ENCODE measurements at regions not wholly inside any gene's neighbourhood (a gene's known extent, or its start where the extent isn't known, plus 50 kb on each side); places are given as distances from the start of the nearest gene placed in this dataset.
"Not testable (repeated sequence)": the region's sequence is repeated elsewhere in the genome, so short reads cannot be mapped to it uniquely, and the experiment has no call there.

GRCh38 chr1:224543453-224543852 lies 72.7 kb upstream of the CNIH3 start:
- H3K4me3 Mint-ChIP-seq, result no peak overlapping the region
- H3K27ac Mint-ChIP-seq, result no peak overlapping the region
- peaks cover 4% of the 10 kb centered on the region for H3K27me3 Mint-ChIP-seq (ENCODE audit: low read depth)
- no peak for DNase-seq (ENCODE audit: low spot score in 2 of 2, unreplicated experiment in 2 of 2)
- TF ChIP-seq, protein P1, sequence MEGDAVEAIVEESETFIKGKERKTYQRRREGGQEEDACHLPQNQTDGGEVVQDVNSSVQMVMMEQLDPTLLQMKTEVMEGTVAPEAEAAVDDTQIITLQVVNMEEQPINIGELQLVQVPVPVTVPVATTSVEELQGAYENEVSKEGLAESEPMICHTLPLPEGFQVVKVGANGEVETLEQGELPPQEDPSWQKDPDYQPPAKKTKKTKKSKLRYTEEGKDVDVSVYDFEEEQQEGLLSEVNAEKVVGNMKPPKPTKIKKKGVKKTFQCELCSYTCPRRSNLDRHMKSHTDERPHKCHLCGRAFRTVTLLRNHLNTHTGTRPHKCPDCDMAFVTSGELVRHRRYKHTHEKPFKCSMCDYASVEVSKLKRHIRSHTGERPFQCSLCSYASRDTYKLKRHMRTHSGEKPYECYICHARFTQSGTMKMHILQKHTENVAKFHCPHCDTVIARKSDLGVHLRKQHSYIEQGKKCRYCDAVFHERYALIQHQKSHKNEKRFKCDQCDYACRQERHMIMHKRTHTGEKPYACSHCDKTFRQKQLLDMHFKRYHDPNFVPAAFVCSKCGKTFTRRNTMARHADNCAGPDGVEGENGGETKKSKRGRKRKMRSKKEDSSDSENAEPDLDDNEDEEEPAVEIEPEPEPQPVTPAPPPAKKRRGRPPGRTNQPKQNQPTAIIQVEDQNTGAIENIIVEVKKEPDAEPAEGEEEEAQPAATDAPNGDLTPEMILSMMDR (IDR thresholded peaks at IDR 0.05; ENCODE audit: unreplicated experiment), result no peak
- no peaks in the 10 kb centered on the region for H3K36me3 Mint-ChIP-seq
- H3K4me1 Mint-ChIP-seq, result no peaks in the 10 kb centered on the region
- no peaks in the 10 kb centered on the region for H3K9me3 Mint-ChIP-seq

DNA sequence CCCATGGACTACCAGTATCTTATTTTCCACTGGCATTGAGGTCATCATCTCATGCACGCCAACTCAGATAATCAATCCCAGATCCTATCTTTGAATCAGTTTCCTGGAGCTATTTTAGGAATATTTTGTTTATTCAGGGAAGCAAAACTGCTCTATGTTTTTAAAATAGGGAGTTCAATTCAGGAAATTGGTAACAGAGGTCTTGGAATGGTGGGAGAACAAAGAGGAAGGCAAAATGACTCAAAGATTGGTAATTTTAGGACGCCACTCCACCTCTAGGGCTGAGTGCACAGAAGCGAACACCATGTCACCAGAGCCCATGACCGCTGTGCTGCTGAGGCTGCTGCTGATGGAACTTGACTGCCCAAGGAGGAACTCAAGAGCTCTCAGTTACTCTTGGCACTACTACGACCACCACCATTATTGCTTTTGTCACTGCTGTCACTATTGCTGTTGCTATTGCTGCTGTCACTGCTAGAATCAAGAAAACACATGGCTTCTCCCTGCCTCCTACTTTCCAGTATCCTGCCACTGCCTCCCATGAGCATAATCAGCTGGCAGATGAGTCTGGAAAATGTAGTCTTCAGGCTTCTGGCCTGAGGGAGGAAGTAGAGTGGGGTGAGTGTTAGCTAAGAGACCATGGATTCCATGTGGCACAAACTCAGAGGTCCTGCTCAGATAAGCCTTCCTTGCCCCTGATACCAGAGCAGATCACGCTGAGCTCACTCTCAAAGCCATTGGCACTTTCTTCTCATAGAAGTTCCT lies 71.6 kb upstream of the CNIH3 start:
- Mint-ChIP-seq H3K27ac (no peak overlapping the region), H3K36me3 (no peaks in the 10 kb centered on the region), H3K4me1 (no peaks in the 10 kb centered on the region), H3K27me3 (ENCODE audit: low read depth) (no peaks in the 10 kb centered on the region), H3K4me3 (no peak overlapping the region), H3K9me3 (no peaks in the 10 kb centered on the region)
- TF ChIP-seq, protein P1 (IDR thresholded peaks at IDR 0.05; ENCODE audit: unreplicated experiment), result no peak
- DNase-seq (ENCODE audit: low spot score in 2 of 2, unreplicated experiment in 2 of 2), result no peak

DNA sequence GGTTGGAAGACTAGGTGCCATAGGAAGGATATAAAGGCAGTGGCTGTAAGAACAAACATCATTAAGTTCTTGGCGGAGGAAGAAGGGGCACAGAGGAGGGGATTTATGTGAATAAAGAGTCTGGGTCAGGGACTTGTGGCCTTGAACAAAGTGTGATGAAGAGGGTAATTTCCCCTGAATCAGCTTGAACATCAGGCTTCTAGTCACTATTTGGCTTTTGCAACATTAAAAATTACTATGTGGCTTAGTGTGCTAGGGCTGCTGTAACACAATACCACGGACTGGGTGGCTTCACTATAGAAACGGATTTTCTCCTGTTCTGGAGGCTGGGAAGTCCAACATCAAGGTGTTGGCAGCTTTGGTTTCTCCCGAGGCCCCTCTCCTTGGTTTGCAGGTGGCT lies 70.5 kb upstream of the CNIH3 start:
- DNase-seq (ENCODE audit: low spot score in 2 of 2, unreplicated experiment in 2 of 2), result no peak
- Mint-ChIP-seq H3K9me3 (no peaks in the 10 kb centered on the region), H3K4me1 (no peaks in the 10 kb centered on the region), H3K4me3 (no peak overlapping the region), H3K36me3 (no peaks in the 10 kb centered on the region), H3K27me3 (ENCODE audit: low read depth) (no peaks in the 10 kb centered on the region), H3K27ac (no peak overlapping the region)
- TF ChIP-seq, protein P1 (IDR thresholded peaks at IDR 0.05; ENCODE audit: unreplicated experiment), result no peak

- Mint-ChIP-seq H3K4me3 (no peak overlapping the region), H3K27ac (no peak overlapping the region), H3K36me3 (no peaks in the 10 kb centered on the region), H3K4me1 (peaks cover under 1% of the 10 kb centered on the region), H3K9me3 (no peaks in the 10 kb centered on the region), H3K27me3 (ENCODE audit: low read depth) (no peaks in the 10 kb centered on the region)
- no peak for DNase-seq (ENCODE audit: low spot score in 2 of 2, unreplicated experiment in 2 of 2)
- TF ChIP-seq, protein P1 (IDR thresholded peaks at IDR 0.05; ENCODE audit: unreplicated experiment), result no peak
Observed at GRCh38 chr1:224548676-224549075, 67.4 kb upstream of the CNIH3 start.

GRCh38 chr1:224551189-224551588 lies 64.9 kb upstream of the CNIH3 start:
- not testable (repeated sequence) for H3K27ac Mint-ChIP-seq; DNase-seq (ENCODE audit: low spot score in 2 of 2, unreplicated experiment in 2 of 2); H3K4me1 Mint-ChIP-seq; H3K36me3 Mint-ChIP-seq; H3K4me3 Mint-ChIP-seq; H3K27me3 Mint-ChIP-seq (ENCODE audit: low read depth); H3K9me3 Mint-ChIP-seq

DNA sequence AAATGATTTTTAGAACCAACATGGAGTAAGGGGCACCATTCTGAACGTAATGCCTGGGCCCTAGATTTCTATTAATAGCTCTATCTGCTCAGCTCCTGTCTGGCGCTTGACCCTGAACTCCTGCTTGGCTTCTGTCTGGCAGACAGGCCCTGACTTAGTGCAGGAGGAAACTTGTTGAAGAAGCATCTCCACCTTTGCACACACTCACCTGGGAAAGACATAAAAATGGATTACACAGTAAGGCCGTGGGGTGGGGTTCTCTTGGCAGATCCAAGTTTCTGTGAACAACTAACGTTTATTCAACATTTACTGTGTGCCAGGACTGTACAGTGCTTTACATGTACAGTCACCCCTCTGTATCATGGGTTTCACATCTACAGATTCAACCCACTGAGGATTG lies 62.1 kb upstream of the CNIH3 start:
- peaks cover 2% of the 10 kb centered on the region for H3K4me1 Mint-ChIP-seq
- no peak overlapping the region for H3K27ac Mint-ChIP-seq
- no peaks in the 10 kb centered on the region for H3K27me3 Mint-ChIP-seq (ENCODE audit: low read depth)
- no peaks in the 10 kb centered on the region for H3K9me3 Mint-ChIP-seq
- TF ChIP-seq, protein P1 (IDR thresholded peaks at IDR 0.05; ENCODE audit: unreplicated experiment), result no peak
- no peak for DNase-seq (ENCODE audit: low spot score in 2 of 2, unreplicated experiment in 2 of 2)
- no peaks in the 10 kb centered on the region for H3K36me3 Mint-ChIP-seq
- no peak overlapping the region for H3K4me3 Mint-ChIP-seq
